ENCODE measurements at regions not wholly inside any gene's neighbourhood (a gene's known extent, or its start where the extent isn't known, plus 50 kb on each side); places are given as distances from the start of the nearest gene placed in this dataset.

DNA sequence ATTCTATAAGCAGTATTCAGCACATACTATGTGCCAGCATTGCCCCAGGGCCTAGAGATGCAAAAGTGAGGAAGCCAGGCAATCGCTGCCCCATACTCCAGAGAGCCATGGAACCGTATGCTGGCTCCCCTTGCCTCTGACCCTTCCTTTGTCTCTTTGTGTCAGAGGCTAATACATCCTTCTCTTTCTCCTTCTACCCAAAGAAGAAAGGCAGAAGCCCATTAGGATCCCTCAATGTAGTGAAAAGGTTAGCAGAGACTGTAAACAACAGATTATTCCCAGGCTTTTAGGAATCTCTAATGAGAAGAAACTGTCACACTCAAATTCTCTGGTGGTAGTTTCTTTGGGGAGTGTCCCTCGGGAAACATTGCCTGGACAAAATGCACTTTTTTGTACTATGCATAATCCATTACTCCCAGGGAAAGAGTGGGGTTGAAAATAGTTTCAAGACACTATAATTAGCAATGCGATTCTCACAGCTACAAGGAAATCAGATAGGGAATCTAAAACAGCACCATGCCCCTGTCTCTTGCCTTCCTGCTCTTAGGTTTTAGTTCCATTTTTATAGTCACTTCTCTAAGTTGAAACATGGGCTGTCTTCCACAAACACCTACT is 325.2 kb upstream of the CNR1 start:
- TF ChIP-seq CTCF (IDR thresholded peaks at IDR 0.05; ENCODE audit: insufficient read depth, low read depth, low read length, missing control alignments): no peak
- no peak overlapping the region for H3K4me3 ChIP-seq (ENCODE audit: low read length)
- no peak for DNase-seq (ENCODE audit: low read depth)

DNA sequence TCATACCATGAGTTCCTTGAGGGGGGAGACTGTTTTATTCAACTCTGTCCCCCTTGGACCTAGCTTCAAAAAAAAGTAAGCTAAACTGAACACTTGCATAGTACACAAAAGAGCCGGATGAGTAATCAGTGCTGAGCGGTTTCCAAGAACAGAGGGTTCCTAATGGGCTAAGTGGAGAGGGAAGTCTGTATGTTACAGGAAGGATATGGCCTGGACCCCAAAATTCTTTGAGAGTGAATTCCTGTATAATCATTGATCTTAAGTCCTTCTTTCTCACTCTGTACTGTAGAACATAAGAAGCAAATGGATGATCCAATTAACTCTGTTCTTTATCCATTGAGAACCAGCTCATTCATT is 324.7 kb upstream of the CNR1 start:
- H3K4me3 ChIP-seq (ENCODE audit: low read length): no peak overlapping the region
- no peak for TF ChIP-seq CTCF (IDR thresholded peaks at IDR 0.05; ENCODE audit: insufficient read depth, low read depth, low read length, missing control alignments)
- no peak for DNase-seq (ENCODE audit: low read depth)

DNA sequence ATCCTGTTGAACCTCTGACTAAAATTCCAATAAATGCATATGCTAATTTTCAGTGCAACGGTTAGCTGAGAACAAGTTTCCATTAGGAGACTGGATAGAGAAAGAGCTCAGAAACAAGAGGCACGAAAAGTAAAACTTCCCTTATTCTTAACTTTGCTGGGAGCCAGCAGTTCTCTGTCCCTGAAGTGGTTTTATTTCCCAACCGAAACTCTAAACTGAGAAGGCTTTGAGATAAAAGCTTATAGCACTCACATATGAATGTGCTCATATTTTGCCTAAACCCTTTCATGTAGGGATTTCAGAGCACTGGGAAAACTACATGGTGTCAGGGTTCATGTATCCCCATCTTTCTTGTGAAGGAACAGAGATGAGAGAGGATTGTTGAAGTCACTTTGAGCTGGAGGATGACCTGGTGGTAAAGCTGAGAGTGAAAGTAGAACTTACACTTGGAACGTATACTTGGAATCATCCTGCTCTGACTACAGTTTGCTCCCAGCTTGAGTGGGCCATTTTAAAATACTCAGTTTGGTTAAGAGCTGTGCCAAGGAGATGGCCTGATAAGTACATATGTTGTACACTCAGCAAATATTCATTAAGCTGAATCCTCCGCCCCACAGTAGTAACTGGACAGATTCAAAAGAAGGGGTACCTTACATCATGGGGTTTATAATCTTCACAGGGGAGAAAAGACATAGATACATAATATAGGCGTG is 324.2 kb upstream of the CNR1 start:
- no peak for TF ChIP-seq CTCF (IDR thresholded peaks at IDR 0.05; ENCODE audit: insufficient read depth, low read depth, low read length, missing control alignments)

DNA sequence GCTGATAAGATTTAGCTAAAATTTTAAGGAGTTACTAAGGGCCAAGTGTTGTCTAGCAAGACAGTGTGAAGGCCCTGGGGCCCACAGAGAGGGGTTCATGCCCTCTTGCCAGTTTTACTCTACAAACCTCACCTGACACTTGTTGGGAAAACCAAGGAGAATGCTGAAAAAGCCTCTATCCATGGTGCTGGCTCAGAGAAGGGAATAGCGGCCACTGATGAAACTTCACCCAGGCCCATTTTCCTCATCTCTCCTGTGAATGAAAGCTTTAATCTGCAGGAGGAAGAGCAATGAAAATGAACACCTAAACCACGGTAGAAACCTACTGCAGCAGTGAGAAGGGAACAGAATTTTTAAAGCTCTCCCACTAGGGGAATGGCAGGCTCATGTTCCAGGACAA is 317.3 kb upstream of the CNR1 start:
- no peak for DNase-seq (ENCODE audit: low read depth)
- TF ChIP-seq CTCF (IDR thresholded peaks at IDR 0.05; ENCODE audit: insufficient read depth, low read depth, low read length, missing control alignments): no peak
- H3K4me3 ChIP-seq (ENCODE audit: low read length): no peak overlapping the region

More for the DNA sequence above, 324.2 kb upstream of the CNR1 start:
- DNase-seq (ENCODE audit: low read depth): no peak
- no peak overlapping the region for H3K4me3 ChIP-seq (ENCODE audit: low read length)

- DNase-seq (ENCODE audit: low read depth): no peak
- H3K4me3 ChIP-seq (ENCODE audit: low read length): no peak overlapping the region
- no peak for TF ChIP-seq CTCF (IDR thresholded peaks at IDR 0.05; ENCODE audit: insufficient read depth, low read depth, low read length, missing control alignments)
These were observed 316.3 kb upstream of the CNR1 start for GRCh38 chr6:88482465-88482864.

DNA sequence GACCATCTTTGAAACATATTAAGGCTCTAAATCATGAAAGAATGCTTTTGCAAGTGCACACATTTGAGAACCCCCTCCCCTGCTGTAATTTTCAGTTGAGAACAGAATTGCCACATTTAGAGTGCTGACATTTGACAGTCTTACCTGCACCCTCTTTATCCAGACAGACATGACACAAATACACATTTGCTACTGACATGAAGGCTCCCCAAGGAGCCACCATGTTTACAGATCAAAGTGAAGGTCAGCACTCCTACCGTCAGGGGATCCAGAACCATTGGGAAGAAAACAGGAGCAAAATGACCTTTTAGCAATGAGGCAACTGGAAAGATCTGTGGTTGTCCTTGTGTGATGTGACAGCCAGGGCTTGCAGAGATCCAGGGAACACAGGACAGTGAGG is 315.4 kb upstream of the CNR1 start:
- TF ChIP-seq CTCF (IDR thresholded peaks at IDR 0.05; ENCODE audit: insufficient read depth, low read depth, low read length, missing control alignments): no peak
- H3K4me3 ChIP-seq (ENCODE audit: low read length): no peak overlapping the region
- no peak for DNase-seq (ENCODE audit: low read depth)

- TF ChIP-seq CTCF (IDR thresholded peaks at IDR 0.05; ENCODE audit: insufficient read depth, low read depth, low read length, missing control alignments): no peak
- no peak for DNase-seq (ENCODE audit: low read depth)
- no peak overlapping the region for H3K4me3 ChIP-seq (ENCODE audit: low read length)
These were observed 314.7 kb upstream of the CNR1 start for GRCh38 chr6:88480816-88481215.
